Fibroblast of villous mesenchyme (primary cell): ENCODE measurements at regions not wholly inside any gene's neighbourhood (a gene's known extent, or its start where the extent isn't known, plus 50 kb on each side); places are given as distances from the start of the nearest gene placed in this dataset.
A peak's percentile ranks its signal among the peaks of the same experiment; 100 is the strongest.

Source experiments
- DNase-seq: peaks from one replicate; pipeline ENCODE4 v3.0.0-alpha.2; 2010; ENCODE audit warnings: low read depth
- H3K4me3 ChIP-seq: 2 replicates; pipeline ENCODE4 v1.5.1; 2011; ENCODE audit warnings: low read depth, mild to moderate bottlenecking, low read length
- CTCF ChIP-seq: IDR thresholded peaks from 2 replicates; pipeline ENCODE4 v1.5.1; 2012; ENCODE audit warnings: low read depth, mild to moderate bottlenecking, low read length; ENCODE audit not compliant: insufficient read depth

GRCh38 chr14:29216268-29217232, 450.0 kb downstream of the FOXG1 start:
- H3K4me3 ChIP-seq: no peak overlapping the region
- DNase-seq: no peak
- no peak for TF ChIP-seq CTCF

GRCh38 chr14:29217813-29218450, 451.3 kb downstream of the FOXG1 start:
- DNase-seq: peak; percentile 51
- H3K4me3 ChIP-seq: no peak overlapping the region
- no peak for TF ChIP-seq CTCF

- no peak overlapping the region for H3K4me3 ChIP-seq
- TF ChIP-seq CTCF: no peak
- DNase-seq: no peak
These were observed 453.5 kb downstream of the FOXG1 start for GRCh38 chr14:29220072-29220471.

GRCh38 chr14:29220566-29220965, 454.0 kb downstream of the FOXG1 start:
- no peak overlapping the region for H3K4me3 ChIP-seq
- TF ChIP-seq CTCF: no peak
- no peak for DNase-seq

- no peak for DNase-seq
- no peak overlapping the region for H3K4me3 ChIP-seq
- TF ChIP-seq CTCF: no peak
These were observed 455.4 kb downstream of the FOXG1 start for GRCh38 chr14:29222006-29222405.

- H3K4me3 ChIP-seq: no peak overlapping the region
- peak; percentile 76 for TF ChIP-seq CTCF
- DNase-seq: peak; percentile 64
These were observed 456.2 kb downstream of the FOXG1 start for GRCh38 chr14:29222671-29223268.
